Transverse colon (tissue), 4 donors: ENCODE measurements at regions not wholly inside any gene's neighbourhood (a gene's known extent, or its start where the extent isn't known, plus 50 kb on each side); places are given as distances from the start of the nearest gene placed in this dataset.

Experiments
- POLR2A ChIP-seq: fragments of 450-650 bp; IDR thresholded peaks from one replicate; pipeline ENCODE4 v1.6.1; 2016; ENCODE audit warnings: antibody characterized with exemption, mild to moderate bottlenecking, moderate library complexity
- POLR2AphosphoS5 ChIP-seq, 3 donors: sonication (generic); formaldehyde crosslinking; IDR thresholded peaks; one replicate each; pipeline ENCODE4 v1.6.1; 2016; ENCODE audit warnings: antibody characterized with exemption in 3 of 3
- TF ChIP-seq, protein P1 (sequence below), 5 experiments: fragments of 200-600 bp in 3 of 5; fragments of 450-650 bp in 2 of 5; sonication (generic) in 3 of 5; IDR thresholded peaks; 1 replicate in 2 of 5; 2 replicates in 3 of 5; pipeline ENCODE4 v1.5.1; 2016 to 2017; ENCODE audit warnings: antibody characterized with exemption in 5 of 5, inconsistent platforms in 3 of 5, mild to moderate bottlenecking in 2 of 5, moderate library complexity in 1 of 5

- TF ChIP-seq POLR2AphosphoS5 (IDR thresholded peaks at IDR 0.05), result no peak
- TF ChIP-seq, protein P1, sequence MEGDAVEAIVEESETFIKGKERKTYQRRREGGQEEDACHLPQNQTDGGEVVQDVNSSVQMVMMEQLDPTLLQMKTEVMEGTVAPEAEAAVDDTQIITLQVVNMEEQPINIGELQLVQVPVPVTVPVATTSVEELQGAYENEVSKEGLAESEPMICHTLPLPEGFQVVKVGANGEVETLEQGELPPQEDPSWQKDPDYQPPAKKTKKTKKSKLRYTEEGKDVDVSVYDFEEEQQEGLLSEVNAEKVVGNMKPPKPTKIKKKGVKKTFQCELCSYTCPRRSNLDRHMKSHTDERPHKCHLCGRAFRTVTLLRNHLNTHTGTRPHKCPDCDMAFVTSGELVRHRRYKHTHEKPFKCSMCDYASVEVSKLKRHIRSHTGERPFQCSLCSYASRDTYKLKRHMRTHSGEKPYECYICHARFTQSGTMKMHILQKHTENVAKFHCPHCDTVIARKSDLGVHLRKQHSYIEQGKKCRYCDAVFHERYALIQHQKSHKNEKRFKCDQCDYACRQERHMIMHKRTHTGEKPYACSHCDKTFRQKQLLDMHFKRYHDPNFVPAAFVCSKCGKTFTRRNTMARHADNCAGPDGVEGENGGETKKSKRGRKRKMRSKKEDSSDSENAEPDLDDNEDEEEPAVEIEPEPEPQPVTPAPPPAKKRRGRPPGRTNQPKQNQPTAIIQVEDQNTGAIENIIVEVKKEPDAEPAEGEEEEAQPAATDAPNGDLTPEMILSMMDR (IDR thresholded peaks at IDR 0.05), result no peak
- TF ChIP-seq POLR2A, result no peak
Observed at GRCh38 chr15:62599791-62600777, 435.0 kb upstream of the C2CD4B start.
